ENCODE measurements at regions not wholly inside any gene's neighbourhood (a gene's known extent, or its start where the extent isn't known, plus 50 kb on each side); places are given as distances from the start of the nearest gene placed in this dataset.

- Histone ChIP-seq H3K27me3 (ENCODE audit: low read depth) (no peaks in the 10 kb centered on the region), H3K36me3 (no peaks in the 10 kb centered on the region), H3K27ac (replicated peaks) (no peak overlapping the region), H3K4me1 (no peaks in the 10 kb centered on the region), H3K9me3 (replicated peaks) (no peaks in the 10 kb centered on the region), H3K4me3 (no peak overlapping the region)
- TF ChIP-seq, protein P1, sequence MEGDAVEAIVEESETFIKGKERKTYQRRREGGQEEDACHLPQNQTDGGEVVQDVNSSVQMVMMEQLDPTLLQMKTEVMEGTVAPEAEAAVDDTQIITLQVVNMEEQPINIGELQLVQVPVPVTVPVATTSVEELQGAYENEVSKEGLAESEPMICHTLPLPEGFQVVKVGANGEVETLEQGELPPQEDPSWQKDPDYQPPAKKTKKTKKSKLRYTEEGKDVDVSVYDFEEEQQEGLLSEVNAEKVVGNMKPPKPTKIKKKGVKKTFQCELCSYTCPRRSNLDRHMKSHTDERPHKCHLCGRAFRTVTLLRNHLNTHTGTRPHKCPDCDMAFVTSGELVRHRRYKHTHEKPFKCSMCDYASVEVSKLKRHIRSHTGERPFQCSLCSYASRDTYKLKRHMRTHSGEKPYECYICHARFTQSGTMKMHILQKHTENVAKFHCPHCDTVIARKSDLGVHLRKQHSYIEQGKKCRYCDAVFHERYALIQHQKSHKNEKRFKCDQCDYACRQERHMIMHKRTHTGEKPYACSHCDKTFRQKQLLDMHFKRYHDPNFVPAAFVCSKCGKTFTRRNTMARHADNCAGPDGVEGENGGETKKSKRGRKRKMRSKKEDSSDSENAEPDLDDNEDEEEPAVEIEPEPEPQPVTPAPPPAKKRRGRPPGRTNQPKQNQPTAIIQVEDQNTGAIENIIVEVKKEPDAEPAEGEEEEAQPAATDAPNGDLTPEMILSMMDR (IDR thresholded peaks at IDR 0.05; ENCODE audit: borderline replicate concordance): no peak
- intact Hi-C loops (cut with micrococcal nuclease): no loop called here
- no peak for DNase-seq
These were observed 498.6 kb downstream of the KCTD12 start for GRCh38 chr13:76387566-76387965.

DNA sequence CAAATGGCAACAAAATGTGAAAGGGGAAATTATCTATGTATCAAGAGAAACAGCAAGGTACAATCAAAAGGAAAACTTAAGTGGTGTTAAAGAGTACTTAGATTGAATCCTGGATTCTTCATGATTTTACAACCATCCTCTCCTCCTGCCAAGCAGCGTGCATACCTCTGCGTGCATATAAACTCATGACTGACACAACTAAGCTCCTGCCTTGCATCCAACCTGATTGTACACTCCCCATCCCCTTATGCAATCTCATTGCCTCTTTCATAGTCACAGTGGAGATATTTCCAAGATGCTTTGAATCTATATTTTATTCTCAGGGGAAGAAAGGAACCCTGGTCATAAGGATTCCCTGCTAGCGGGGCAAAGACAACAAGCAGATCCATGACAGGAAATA, 499.9 kb downstream of the KCTD12 start:
- TF ChIP-seq, protein P1 (IDR thresholded peaks at IDR 0.05; ENCODE audit: borderline replicate concordance): no peak
- Histone ChIP-seq H3K4me3 (no peak overlapping the region), H3K9me3 (replicated peaks) (no peaks in the 10 kb centered on the region), H3K36me3 (no peaks in the 10 kb centered on the region), H3K27ac (replicated peaks) (no peak overlapping the region), H3K4me1 (no peaks in the 10 kb centered on the region), H3K27me3 (ENCODE audit: low read depth) (no peaks in the 10 kb centered on the region)
- intact Hi-C loops (cut with micrococcal nuclease): no loop called here
- DNase-seq: no peak

DNA sequence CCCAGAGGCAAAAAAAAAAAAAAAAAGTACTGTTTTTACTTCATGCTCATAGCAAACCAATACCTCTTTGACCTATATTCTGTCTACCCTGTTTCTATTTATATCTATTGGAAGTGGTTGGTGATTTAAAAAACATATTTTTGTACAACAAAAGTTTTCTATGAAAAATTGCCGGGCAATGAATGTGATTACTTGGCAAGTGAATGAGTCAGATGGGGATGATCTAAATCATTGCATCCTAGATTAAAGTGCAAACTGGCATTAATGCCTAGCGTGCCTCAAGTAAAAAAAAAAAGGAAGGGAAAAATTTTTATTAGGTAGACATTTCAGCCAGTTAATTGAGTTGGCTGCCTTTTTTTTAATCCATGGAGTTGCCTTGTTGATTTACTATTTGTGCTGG, 500.6 kb downstream of the KCTD12 start:
- intact Hi-C loops (cut with micrococcal nuclease): no loop called here
- H3K9me3 ChIP-seq (replicated peaks): no peaks in the 10 kb centered on the region
- H3K4me3 ChIP-seq: no peak overlapping the region
- TF ChIP-seq, protein P1 (IDR thresholded peaks at IDR 0.05; ENCODE audit: borderline replicate concordance): no peak
- no peak for DNase-seq
- H3K4me1 ChIP-seq: no peaks in the 10 kb centered on the region
- H3K27ac ChIP-seq (replicated peaks): no peak overlapping the region
- no peaks in the 10 kb centered on the region for H3K36me3 ChIP-seq
- H3K27me3 ChIP-seq (ENCODE audit: low read depth): no peaks in the 10 kb centered on the region

DNA sequence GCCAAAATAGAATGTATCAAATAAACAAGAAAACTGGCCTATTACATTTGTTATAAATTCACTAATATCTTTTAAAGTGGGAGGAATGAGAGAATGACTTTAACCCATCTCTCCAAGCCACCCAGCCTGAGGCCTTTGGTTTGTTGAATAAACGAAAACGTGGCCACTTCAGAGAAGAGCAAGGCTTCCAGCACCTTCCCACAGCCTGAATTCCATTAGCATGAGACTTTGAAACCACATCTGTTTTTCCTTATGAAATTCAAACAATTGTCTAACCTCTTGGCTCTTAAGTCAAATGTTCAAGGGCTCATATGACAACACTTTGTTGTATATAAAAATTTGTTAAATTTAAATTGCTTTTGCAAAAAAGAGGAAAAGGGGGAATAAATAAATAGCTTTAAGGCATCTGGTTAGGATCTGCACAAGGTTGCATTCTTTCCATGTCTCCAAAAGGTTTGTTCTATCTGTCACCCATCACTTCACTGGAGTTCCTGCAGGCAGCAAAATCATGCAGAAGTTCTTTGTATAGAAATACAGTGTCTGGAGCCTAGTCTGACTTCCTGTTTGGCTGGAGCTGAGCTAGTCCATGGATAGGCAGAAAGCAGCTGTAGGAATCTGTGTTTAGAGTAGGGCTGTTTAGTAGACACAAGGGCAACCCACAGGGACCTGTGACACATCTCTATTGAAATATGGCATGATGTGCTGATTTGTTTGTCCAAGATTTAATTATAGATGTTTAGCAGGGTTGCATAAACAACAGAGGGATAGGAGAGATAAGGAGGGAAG, 502.3 kb downstream of the KCTD12 start:
- Histone ChIP-seq H3K4me3 (no peak overlapping the region), H3K27me3 (ENCODE audit: low read depth) (no peaks in the 10 kb centered on the region), H3K36me3 (no peaks in the 10 kb centered on the region), H3K9me3 (replicated peaks) (no peaks in the 10 kb centered on the region), H3K27ac (replicated peaks) (peak overlapping the region; percentile 40), H3K4me1 (no peaks in the 10 kb centered on the region)
- TF ChIP-seq, protein P1 (IDR thresholded peaks at IDR 0.05; ENCODE audit: borderline replicate concordance): no peak
- DNase-seq: no peak
- intact Hi-C loops (cut with micrococcal nuclease): no loop called here

DNA sequence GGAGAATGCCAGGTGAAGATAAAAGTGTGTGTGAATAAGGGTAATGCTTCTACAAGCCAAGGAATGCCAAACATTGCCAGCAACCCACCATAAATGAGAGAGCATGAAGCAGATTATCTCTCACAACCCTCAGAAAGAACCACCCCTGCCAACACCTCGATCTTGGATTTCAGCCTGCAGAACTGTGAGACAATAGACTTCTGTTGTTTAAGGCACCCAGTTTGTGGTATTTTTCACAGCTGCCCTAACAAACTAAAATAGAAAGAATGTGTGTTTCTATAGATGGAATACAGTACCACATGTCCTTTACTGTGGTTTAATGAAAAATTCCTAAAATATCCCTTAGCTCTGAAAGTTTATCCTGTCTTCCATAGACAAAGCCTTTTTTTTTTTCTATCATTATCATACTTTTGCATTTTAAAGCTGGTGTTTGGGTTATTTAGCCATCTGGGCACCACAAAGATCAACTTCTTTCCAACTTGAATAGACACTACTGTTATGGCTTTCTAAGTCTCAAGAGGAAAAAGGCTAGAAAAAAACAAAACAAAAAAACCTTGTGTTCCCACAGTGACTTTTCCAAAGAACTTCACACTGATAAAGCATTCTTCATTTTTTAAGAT, 505.6 kb downstream of the KCTD12 start:
- no peak for DNase-seq
- no peak overlapping the region for H3K4me3 ChIP-seq
- H3K36me3 ChIP-seq: no peaks in the 10 kb centered on the region
- H3K4me1 ChIP-seq: no peaks in the 10 kb centered on the region
- no peaks in the 10 kb centered on the region for H3K27me3 ChIP-seq (ENCODE audit: low read depth)
- no peak overlapping the region for H3K27ac ChIP-seq (replicated peaks)
- TF ChIP-seq, protein P1 (IDR thresholded peaks at IDR 0.05; ENCODE audit: borderline replicate concordance): no peak
- H3K9me3 ChIP-seq (replicated peaks): no peaks in the 10 kb centered on the region
- intact Hi-C loops (cut with micrococcal nuclease): no loop called here

Data from left ventricle myocardium inferior (tissue), 1 donor.